Left ventricle myocardium inferior (tissue), 1 donor: ENCODE measurements at regions not wholly inside any gene's neighbourhood (a gene's known extent, or its start where the extent isn't known, plus 50 kb on each side); places are given as distances from the start of the nearest gene placed in this dataset.

Experiments used
- DNase-seq: peaks from one replicate; pipeline ENCODE4 v3.0.0-alpha.2; 2020
- H3K27ac ChIP-seq: fragments of 200-600 bp; replicated peaks from 2 replicates; pipeline ENCODE4 v1.8.0; 2021
- H3K27me3 ChIP-seq: fragments of 200-600 bp; 2 replicates; pipeline ENCODE4 v1.8.0; 2021; ENCODE audit warnings: low read depth
- H3K36me3 ChIP-seq: fragments of 200-600 bp; 2 replicates; pipeline ENCODE4 v1.8.0; 2021
- H3K4me1 ChIP-seq: fragments of 200-600 bp; 2 replicates; pipeline ENCODE4 v1.8.0; 2021
- H3K4me3 ChIP-seq: fragments of 200-600 bp; 2 replicates; pipeline ENCODE4 v1.8.0; 2021; ENCODE audit warnings: mild to moderate bottlenecking, moderate library complexity
- H3K9me3 ChIP-seq: fragments of 200-600 bp; replicated peaks from 2 replicates; pipeline ENCODE4 v1.8.0; 2021
- intact Hi-C: fragments of 100-400 bp; cut with micrococcal nuclease; formaldehyde crosslinking; loops from one replicate; pipeline ENCODE4 v1.11.0; 2022
- TF ChIP-seq, protein P1 (sequence below): fragments of 200-600 bp; IDR thresholded peaks from 2 replicates; pipeline ENCODE4 v1.8.0; 2021; ENCODE audit warnings: antibody characterized with exemption, mild to moderate bottlenecking, borderline replicate concordance
- donor health status: DM: no; HTN: yes; CAD: no; lungs with severe emphysema.

DNA sequence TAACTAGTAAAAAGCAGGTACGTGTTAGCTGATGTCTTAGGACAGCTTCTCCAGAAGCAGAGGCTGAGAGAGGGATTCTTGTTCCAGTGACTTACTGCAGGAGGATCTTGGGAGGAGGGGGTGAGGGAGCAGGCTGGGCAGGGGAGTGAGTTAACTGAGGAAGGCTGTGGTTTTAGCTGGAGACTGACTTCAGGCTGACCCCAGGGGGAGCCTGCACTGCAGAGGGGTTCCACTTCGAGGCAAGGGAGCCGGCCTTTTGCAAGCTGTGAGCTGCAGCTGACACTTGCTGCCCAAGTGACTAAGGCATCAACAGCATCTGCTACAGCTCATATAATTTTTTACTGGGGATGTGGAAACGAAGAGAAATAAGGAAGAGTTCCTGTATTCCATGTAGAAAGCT is 50.4 kb upstream of the SOD1 start:
- intact Hi-C loops = no loop called here
- no peaks in the 10 kb centered on the region for H3K9me3 ChIP-seq
- TF ChIP-seq, protein P1, sequence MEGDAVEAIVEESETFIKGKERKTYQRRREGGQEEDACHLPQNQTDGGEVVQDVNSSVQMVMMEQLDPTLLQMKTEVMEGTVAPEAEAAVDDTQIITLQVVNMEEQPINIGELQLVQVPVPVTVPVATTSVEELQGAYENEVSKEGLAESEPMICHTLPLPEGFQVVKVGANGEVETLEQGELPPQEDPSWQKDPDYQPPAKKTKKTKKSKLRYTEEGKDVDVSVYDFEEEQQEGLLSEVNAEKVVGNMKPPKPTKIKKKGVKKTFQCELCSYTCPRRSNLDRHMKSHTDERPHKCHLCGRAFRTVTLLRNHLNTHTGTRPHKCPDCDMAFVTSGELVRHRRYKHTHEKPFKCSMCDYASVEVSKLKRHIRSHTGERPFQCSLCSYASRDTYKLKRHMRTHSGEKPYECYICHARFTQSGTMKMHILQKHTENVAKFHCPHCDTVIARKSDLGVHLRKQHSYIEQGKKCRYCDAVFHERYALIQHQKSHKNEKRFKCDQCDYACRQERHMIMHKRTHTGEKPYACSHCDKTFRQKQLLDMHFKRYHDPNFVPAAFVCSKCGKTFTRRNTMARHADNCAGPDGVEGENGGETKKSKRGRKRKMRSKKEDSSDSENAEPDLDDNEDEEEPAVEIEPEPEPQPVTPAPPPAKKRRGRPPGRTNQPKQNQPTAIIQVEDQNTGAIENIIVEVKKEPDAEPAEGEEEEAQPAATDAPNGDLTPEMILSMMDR = no peak
- H3K4me1 ChIP-seq = no peaks in the 10 kb centered on the region
- no peak for DNase-seq
- no peaks in the 10 kb centered on the region for H3K36me3 ChIP-seq
- no peak overlapping the region for H3K4me3 ChIP-seq
- peaks cover 22% of the 10 kb centered on the region for H3K27me3 ChIP-seq
- H3K27ac ChIP-seq = no peak overlapping the region

DNA sequence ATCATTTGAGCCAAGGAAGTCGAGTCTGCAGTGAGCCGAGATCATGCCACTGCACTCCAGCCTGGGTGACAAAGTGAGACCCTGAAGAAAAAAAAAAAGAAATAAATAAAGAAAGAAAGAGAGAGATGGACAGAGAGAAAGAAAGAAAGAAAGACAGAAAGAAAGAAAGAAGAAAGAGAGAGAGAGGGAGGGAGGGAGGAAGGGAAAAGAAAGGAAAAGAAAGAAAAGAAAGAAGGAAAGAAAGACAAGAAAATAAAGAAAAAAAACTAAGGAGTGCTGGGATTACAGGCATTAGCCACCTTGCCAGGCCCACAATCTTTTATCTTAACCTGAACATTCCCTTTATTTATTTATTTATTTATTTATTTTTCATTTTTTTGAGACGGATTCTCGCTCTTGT is 51.7 kb upstream of the SOD1 start:
- intact Hi-C loops = no loop called here
- Histone ChIP-seq H3K27ac (no peak overlapping the region), H3K4me3 (no peak overlapping the region), H3K36me3 (no peaks in the 10 kb centered on the region), H3K9me3 (no peaks in the 10 kb centered on the region), H3K4me1 (no peaks in the 10 kb centered on the region), H3K27me3 (peaks cover 12% of the 10 kb centered on the region)
- TF ChIP-seq, protein P1 = no peak
- DNase-seq = no peak

DNA sequence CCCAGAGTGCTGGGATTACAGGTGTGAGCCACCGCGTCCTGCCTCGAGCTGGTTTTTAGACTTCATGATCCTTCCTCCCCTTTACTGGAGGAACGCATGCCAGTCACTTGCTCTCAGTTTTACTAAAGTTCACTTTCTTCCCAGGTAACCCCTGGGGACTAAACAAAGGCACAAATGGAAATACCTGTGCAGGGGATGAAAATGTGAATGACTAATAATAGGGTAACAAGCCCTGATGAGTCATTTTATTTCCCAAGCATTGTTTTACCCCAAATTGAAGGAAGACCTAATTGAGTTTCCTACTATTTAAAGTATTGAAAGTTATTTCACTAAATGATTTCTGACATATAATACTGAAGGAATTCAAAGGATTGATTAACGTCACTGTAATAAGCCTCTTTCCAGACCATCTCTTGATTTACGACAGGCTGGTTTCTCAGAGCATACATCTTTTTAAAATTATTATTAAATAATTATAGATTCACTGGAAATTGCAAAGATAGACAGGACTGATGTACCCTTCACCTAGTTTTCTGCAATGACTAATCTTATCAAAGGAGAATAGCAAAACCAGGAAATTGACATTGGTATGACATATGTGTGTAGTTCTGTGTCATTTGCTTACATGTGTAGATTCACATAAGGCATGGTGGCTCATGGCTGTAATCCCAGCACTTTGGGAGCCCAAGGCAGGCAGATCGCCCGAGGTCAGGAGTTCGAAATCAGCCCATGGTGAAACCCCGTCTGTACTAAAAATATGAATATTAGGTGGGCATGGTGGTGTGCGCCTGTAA is 53.2 kb upstream of the SOD1 start:
- Histone ChIP-seq H3K4me1 (no peaks in the 10 kb centered on the region), H3K4me3 (no peak overlapping the region), H3K27ac (no peak overlapping the region), H3K9me3 (no peaks in the 10 kb centered on the region), H3K36me3 (no peaks in the 10 kb centered on the region), H3K27me3 (no peaks in the 10 kb centered on the region)
- intact Hi-C loops = no loop called here
- no peak for DNase-seq
- TF ChIP-seq, protein P1 = no peak

DNA sequence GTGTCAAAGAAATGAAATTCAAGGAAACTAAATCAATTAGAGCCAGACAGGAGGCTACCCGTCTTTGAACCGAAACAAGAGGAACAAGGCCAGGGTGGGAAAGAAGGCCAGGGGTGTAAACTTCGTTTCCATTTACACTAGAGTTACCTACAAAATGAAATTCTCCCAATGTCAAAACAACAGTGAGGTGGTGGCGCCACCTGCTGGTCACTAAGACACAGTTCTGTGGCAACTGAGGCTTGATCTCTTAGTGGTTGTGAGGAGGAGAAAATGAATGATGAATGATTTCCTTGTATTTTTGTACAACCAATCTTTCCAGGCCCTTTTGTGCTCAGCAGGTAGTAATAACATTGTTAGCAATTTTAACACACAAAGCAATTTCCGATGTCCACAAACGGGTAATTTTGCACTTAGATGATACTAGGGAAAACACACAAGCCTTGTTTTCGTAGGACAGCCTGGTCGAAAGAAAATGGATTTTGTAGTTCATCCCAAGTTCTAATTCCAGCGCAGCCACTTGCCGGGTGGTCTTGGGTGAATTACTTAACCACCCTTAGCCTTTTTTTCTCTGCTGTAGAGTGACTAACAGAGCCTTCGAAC is 54.8 kb upstream of the SOD1 start:
- intact Hi-C loops = loop anchor here (5.0 kb wide), 1 partner anchor 407 kb away; no protein-coding TSS in a partner anchor
- H3K27me3 ChIP-seq = no peaks in the 10 kb centered on the region
- DNase-seq = peak; percentile 61
- TF ChIP-seq, protein P1 = peak; percentile 93
- H3K27ac ChIP-seq = no peak overlapping the region
- H3K4me1 ChIP-seq = no peaks in the 10 kb centered on the region
- no peaks in the 10 kb centered on the region for H3K9me3 ChIP-seq
- H3K4me3 ChIP-seq = no peak overlapping the region
- no peaks in the 10 kb centered on the region for H3K36me3 ChIP-seq

DNA sequence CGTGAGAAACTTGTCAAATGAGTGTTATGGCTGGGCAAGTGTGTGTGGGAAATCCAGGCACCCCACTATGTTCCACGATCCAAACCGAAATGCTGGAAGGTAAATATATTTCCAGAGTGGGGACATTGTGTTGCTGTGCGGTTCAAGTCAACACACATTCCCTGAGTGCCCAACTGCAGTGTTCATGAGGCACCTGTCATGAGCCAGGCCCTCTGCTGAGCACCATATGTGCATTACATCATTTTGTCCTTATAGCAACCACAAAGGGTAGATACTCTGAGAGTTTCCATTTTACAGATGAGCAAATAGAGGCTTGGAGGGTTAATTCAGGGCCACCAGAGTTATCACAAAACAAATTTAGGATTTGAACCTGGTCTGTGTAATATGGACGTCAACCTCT is 59.9 kb upstream of the SOD1 start:
- H3K4me3 ChIP-seq = no peak overlapping the region
- no peak overlapping the region for H3K27ac ChIP-seq
- H3K27me3 ChIP-seq = peaks cover 17% of the 10 kb centered on the region
- intact Hi-C loops = loop anchor here (10.0 kb wide), 1 partner anchor 495 kb away; no protein-coding TSS in a partner anchor
- peaks cover 11% of the 10 kb centered on the region for H3K9me3 ChIP-seq
- no peak for DNase-seq
- H3K36me3 ChIP-seq = no peaks in the 10 kb centered on the region
- TF ChIP-seq, protein P1 = no peak
- H3K4me1 ChIP-seq = no peaks in the 10 kb centered on the region
